ENCODE measurements at regions not wholly inside any gene's neighbourhood (a gene's known extent, or its start where the extent isn't known, plus 50 kb on each side); places are given as distances from the start of the nearest gene placed in this dataset.

DNA sequence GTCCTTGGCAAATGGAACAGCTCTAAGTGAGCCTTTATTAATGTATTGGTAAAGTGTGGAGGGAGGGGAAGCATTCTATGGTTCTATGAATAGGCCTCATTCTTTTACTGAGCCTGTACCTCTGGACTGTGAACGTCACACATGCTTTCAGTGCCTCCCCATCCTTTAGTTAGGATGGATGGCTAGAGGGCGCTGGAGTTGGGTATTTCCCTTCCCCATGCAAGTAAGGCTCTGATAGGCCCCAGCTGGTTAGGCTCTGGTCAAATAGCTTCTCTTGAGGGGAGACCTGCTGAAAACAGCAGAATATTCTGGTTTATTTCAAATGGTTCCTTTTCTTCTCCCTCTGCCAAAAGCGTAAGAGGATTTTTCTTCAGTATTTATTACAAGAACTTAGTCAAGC is 860.9 kb upstream of the MDGA2 start:
- Histone ChIP-seq H3T11ph (ENCODE audit: low read length) (no peak overlapping the region), H3K79me1 (ENCODE audit: insufficient read depth, low read depth, low read length, poor library complexity, severe bottlenecking) (no peaks in the 10 kb centered on the region), H2BK12ac (ENCODE audit: insufficient read length, low read depth, low read length) (no peak overlapping the region), H3K56ac (ENCODE audit: insufficient read length, low read depth, low read length) (no peak overlapping the region), H3K23me2 (ENCODE audit: insufficient read length, low read depth, low read length, poor library complexity, severe bottlenecking) (no peaks in the 10 kb centered on the region), H2BK20ac (ENCODE audit: low read depth, low read length, poor library complexity, severe bottlenecking) (no peak overlapping the region), H2BK5ac (ENCODE audit: insufficient read length, low read length) (no peak overlapping the region), H3K18ac (ENCODE audit: insufficient read length, low read depth, low read length) (no peak overlapping the region), H3K4ac (ENCODE audit: low read depth, low read length) (no peak overlapping the region), H4K20me1 (ENCODE audit: control insufficient read depth, insufficient read depth, insufficient read length) (no peaks in the 10 kb centered on the region), H4K91ac (ENCODE audit: insufficient read length, low read depth, low read length) (no peak overlapping the region), H2BK15ac (ENCODE audit: low read depth, low read length) (no peak overlapping the region), H2BK120ac (ENCODE audit: low read depth, low read length, poor library complexity, severe bottlenecking) (no peak overlapping the region), H3K4me1 (ENCODE audit: insufficient read depth, low read length) (no peaks in the 10 kb centered on the region), H3K27ac (ENCODE audit: insufficient read length, low read depth, low read length) (no peak overlapping the region), H3K79me2 (ENCODE audit: insufficient read depth, low read length) (no peaks in the 10 kb centered on the region), H4K8ac (replicated peaks; ENCODE audit: insufficient read length, low read depth, low read length) (no peak overlapping the region), H3K14ac (ENCODE audit: insufficient read depth, low read length) (no peak overlapping the region), H4K5ac (ENCODE audit: insufficient read length, low read depth, low read length) (no peak overlapping the region), H3K23ac (ENCODE audit: insufficient read length, low read depth, low read length) (no peak overlapping the region), H3K4me2 (ENCODE audit: insufficient read depth, insufficient read length, low read length) (no peak overlapping the region), H3K9ac (ENCODE audit: extremely low read depth, insufficient read length, low read length) (no peak overlapping the region), H3K27me3 (ENCODE audit: insufficient read depth, low read length) (no peaks in the 10 kb centered on the region), H3K9me3 (ENCODE audit: control insufficient read depth, low read depth, low read length) (no peaks in the 10 kb centered on the region), H2AFZ (ENCODE audit: low read length) (peak overlapping the region; percentile 89), H2AK5ac (ENCODE audit: insufficient read length, low read length) (no peak overlapping the region)
- H3K9me3 Mint-ChIP-seq: no peaks in the 10 kb centered on the region
- whole genome bisulfite sequencing (ENCODE audit: extremely low coverage, insufficient read length, low lambda C conversion rate): no CpG with 5 or more reads among the region's 3 CpGs
- H3K36me3 Mint-ChIP-seq (ENCODE audit: insufficient read depth in 1 of 3, low read depth in 3 of 3): no peaks in the 10 kb centered on the region; a peak in 1 of 7 replicates
- DNase-seq: peak; percentile 82
- H3K27me3 Mint-ChIP-seq (ENCODE audit: low read depth): no peaks in the 10 kb centered on the region
- H3K27ac Mint-ChIP-seq: no peak overlapping the region
- peaks cover 0 to 4% of the 10 kb centered on the region in 2 experiments; a peak in 1 of 4 replicates for H3K4me1 Mint-ChIP-seq
- H3K4me3 Mint-ChIP-seq: no peak overlapping the region
- TF ChIP-seq CTCF (conservative IDR thresholded peaks at IDR 0.05): peak; percentile 68

Measured in H9 (cell line).